Glomerular visceral epithelial cell (primary cell): ENCODE measurements at regions not wholly inside any gene's neighbourhood (a gene's known extent, or its start where the extent isn't known, plus 50 kb on each side); places are given as distances from the start of the nearest gene placed in this dataset.
"Not testable (repeated sequence)": the region's sequence is repeated elsewhere in the genome, so short reads cannot be mapped to it uniquely, and the experiment has no call there.

Experiments
- DNase-seq: peaks from one replicate; pipeline ENCODE4 v3.0.0-alpha.2; 2016; ENCODE audit errors: extremely low spot score

- no peak for DNase-seq
Measured at GRCh38 chr5:28328681-28329080, 1290.3 kb upstream of the CDH9 start.

GRCh38 chr5:28324174-28324573 lies 1285.8 kb upstream of the CDH9 start:
- DNase-seq: no peak

- no peak for DNase-seq
Measured at GRCh38 chr5:28313953-28314352, 1275.6 kb upstream of the CDH9 start.

- DNase-seq: no peak
Measured at GRCh38 chr5:28313321-28313951, 1275.0 kb upstream of the CDH9 start.

GRCh38 chr5:28310696-28311095 lies 1272.3 kb upstream of the CDH9 start:
- DNase-seq: no peak

- DNase-seq: no peak
Measured at GRCh38 chr5:28305891-28306290, 1267.5 kb upstream of the CDH9 start.

- DNase-seq: peak; percentile 77
Measured at GRCh38 chr5:28301712-28302111, 1263.3 kb upstream of the CDH9 start.

GRCh38 chr5:28296254-28297013 lies 1258.0 kb upstream of the CDH9 start:
- DNase-seq: no peak

GRCh38 chr5:28287021-28287420 lies 1248.6 kb upstream of the CDH9 start:
- DNase-seq: not testable (repeated sequence)

- DNase-seq: no peak
Measured at GRCh38 chr5:28286566-28286965, 1248.2 kb upstream of the CDH9 start.

GRCh38 chr5:28284788-28285187 lies 1246.4 kb upstream of the CDH9 start:
- no peak for DNase-seq

GRCh38 chr5:28281351-28281750 lies 1243.0 kb upstream of the CDH9 start:
- DNase-seq: peak; percentile 45

- no peak for DNase-seq
Measured at GRCh38 chr5:28275931-28276330, 1237.5 kb upstream of the CDH9 start.

GRCh38 chr5:28269978-28270377 lies 1231.6 kb upstream of the CDH9 start:
- no peak for DNase-seq

- DNase-seq: no peak
Measured at GRCh38 chr5:28265877-28266276, 1227.5 kb upstream of the CDH9 start.

- peak; percentile 13 for DNase-seq
Measured at GRCh38 chr5:28254846-28255245, 1216.5 kb upstream of the CDH9 start.

GRCh38 chr5:28253431-28253830 lies 1215.0 kb upstream of the CDH9 start:
- DNase-seq: no peak

- DNase-seq: peak; percentile 15
Measured at GRCh38 chr5:28249771-28250415, 1211.5 kb upstream of the CDH9 start.

- no peak for DNase-seq
Measured at GRCh38 chr5:28234356-28234968, 1196.1 kb upstream of the CDH9 start.

GRCh38 chr5:28226407-28226806 lies 1188.0 kb upstream of the CDH9 start:
- no peak for DNase-seq

- no peak for DNase-seq
Measured at GRCh38 chr5:28219539-28219938, 1181.2 kb upstream of the CDH9 start.

- DNase-seq: no peak
Measured at GRCh38 chr5:28217695-28218094, 1179.3 kb upstream of the CDH9 start.

- DNase-seq: peak; percentile 77
Measured at GRCh38 chr5:28216939-28217360, 1178.6 kb upstream of the CDH9 start.
